ENCODE measurements at regions not wholly inside any gene's neighbourhood (a gene's known extent, or its start where the extent isn't known, plus 50 kb on each side); places are given as distances from the start of the nearest gene placed in this dataset.

DNA sequence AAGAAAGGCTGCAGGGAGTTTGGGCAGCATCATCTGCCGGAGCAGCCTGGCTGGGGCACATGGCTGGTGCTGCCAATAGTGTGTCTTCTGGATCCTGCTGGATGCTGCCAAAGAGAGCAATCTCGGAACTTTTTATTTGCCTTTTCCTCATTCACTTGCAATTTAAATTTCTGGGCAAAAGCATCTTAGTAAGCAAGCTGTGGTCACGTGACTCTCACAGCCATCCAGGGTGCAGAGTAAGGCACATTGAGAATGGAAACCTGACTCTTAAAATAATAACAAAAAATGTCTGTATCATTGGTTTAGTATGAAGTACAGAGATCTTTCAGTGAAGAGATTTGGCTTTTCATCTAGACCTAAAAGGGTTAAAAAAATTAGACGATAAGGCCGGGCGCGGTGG, 910.3 kb downstream of the STIM2 start:
- Histone ChIP-seq H3K27ac (ENCODE audit: low read length) (no peak overlapping the region), H3K27me3 (ENCODE audit: low read length) (no peaks in the 10 kb centered on the region), H3K9me2 (replicated peaks; ENCODE audit: insufficient read depth, low read length) (no peaks in the 10 kb centered on the region), H3K4me2 (ENCODE audit: low read depth, low read length, poor library complexity, severe bottlenecking) (no peak overlapping the region), H3K4me3 (ENCODE audit: low read length) (no peak overlapping the region), H3K9ac (ENCODE audit: low read length) (no peak overlapping the region), H4K20me1 (ENCODE audit: insufficient read depth, low read depth, low read length) (no peaks in the 10 kb centered on the region), H3K79me2 (ENCODE audit: low read length) (no peaks in the 10 kb centered on the region), H3K4me1 (ENCODE audit: low read length) (no peaks in the 10 kb centered on the region), H3K9me3 (ENCODE audit: low read length) (peaks cover 11% of the 10 kb centered on the region), H2AFZ (ENCODE audit: low read length) (no peak overlapping the region), H3K36me3 (ENCODE audit: insufficient read depth, low read length) (no peaks in the 10 kb centered on the region)
- no peak for DNase-seq

DNA sequence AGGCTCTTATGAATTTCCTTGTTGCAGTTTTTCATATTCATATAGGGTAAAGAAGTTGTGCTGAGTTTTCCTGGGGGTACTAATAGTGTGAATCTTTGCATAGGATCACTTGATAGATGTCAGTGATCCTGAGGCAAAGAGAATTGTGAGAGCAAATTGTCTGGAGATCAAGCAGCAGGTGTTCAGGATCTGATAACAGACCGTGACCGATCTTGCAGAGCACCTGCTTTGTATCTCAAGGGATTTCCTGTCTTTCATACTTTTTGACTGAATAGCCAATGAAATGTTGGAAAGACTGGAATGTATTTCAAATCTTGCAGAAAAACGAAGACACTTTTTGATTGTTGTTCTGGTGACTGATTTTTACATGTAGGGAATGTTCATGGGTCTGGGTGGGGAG, 914.5 kb downstream of the STIM2 start:
- H3K4me3 ChIP-seq (ENCODE audit: low read length): no peak overlapping the region
- peaks cover 13% of the 10 kb centered on the region for H3K9me3 ChIP-seq (ENCODE audit: low read length)
- DNase-seq: no peak
- no peak overlapping the region for H3K4me2 ChIP-seq (ENCODE audit: low read depth, low read length, poor library complexity, severe bottlenecking)
- H4K20me1 ChIP-seq (ENCODE audit: insufficient read depth, low read depth, low read length): no peaks in the 10 kb centered on the region
- no peak overlapping the region for H3K9ac ChIP-seq (ENCODE audit: low read length)
- H3K9me2 ChIP-seq (replicated peaks; ENCODE audit: insufficient read depth, low read length): no peaks in the 10 kb centered on the region
- H3K4me1 ChIP-seq (ENCODE audit: low read length): no peaks in the 10 kb centered on the region
- H3K27ac ChIP-seq (ENCODE audit: low read length): no peak overlapping the region
- H3K79me2 ChIP-seq (ENCODE audit: low read length): no peaks in the 10 kb centered on the region
- H2AFZ ChIP-seq (ENCODE audit: low read length): no peak overlapping the region
- no peaks in the 10 kb centered on the region for H3K36me3 ChIP-seq (ENCODE audit: insufficient read depth, low read length)
- H3K27me3 ChIP-seq (ENCODE audit: low read length): no peaks in the 10 kb centered on the region

DNA sequence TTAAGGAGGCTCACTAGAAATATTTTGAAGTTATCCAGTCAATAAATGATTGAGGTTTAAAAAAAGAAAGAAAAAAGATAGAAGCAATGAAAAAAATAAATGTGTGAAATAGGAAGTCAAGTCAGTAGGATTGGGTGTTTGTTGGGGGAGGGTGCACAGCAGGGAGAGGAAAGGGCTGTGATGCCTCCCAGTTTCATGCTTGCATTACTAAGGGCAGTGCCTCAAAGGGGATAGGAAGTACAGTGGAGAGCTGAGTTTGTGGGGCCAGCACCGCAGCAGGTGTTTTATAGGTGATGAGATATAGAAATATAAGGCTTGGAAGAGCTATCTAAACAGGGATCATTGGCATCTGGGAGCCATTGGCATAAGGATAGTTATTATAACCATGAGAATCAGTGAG, 919.2 kb downstream of the STIM2 start:
- no peaks in the 10 kb centered on the region for H3K4me1 ChIP-seq (ENCODE audit: low read length)
- no peaks in the 10 kb centered on the region for H3K79me2 ChIP-seq (ENCODE audit: low read length)
- H3K27me3 ChIP-seq (ENCODE audit: low read length): no peaks in the 10 kb centered on the region

DNA sequence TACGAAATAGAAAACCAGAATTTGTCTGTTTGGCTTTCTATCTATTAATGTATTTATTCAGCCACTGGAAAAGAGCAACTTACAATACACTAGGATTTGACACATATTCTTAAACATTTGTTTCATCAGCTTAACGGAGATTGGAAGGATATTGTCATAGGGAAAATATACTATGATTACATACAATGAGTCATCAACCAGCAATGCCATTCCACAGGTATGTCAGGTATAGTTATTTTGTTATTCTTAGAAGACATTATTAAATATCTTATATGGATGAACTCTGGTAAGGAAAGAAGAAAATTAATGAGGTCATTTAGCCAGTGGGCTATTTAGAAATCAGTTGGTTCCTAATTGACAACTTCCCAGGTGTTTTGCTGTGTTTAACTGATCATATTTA, 926.6 kb downstream of the STIM2 start:
- Histone ChIP-seq H3K4me2 (ENCODE audit: low read depth, low read length, poor library complexity, severe bottlenecking) (no peak overlapping the region), H4K20me1 (ENCODE audit: insufficient read depth, low read depth, low read length) (no peaks in the 10 kb centered on the region), H3K27ac (ENCODE audit: low read length) (no peak overlapping the region), H3K4me1 (ENCODE audit: low read length) (no peaks in the 10 kb centered on the region), H3K4me3 (ENCODE audit: low read length) (no peak overlapping the region), H3K9ac (ENCODE audit: low read length) (no peak overlapping the region), H3K79me2 (ENCODE audit: low read length) (no peaks in the 10 kb centered on the region), H2AFZ (ENCODE audit: low read length) (no peak overlapping the region), H3K9me3 (ENCODE audit: low read length) (peaks cover 5% of the 10 kb centered on the region; the same call in 1 of the 2 replicates), H3K36me3 (ENCODE audit: insufficient read depth, low read length) (no peaks in the 10 kb centered on the region), H3K27me3 (ENCODE audit: low read length) (no peaks in the 10 kb centered on the region), H3K9me2 (replicated peaks; ENCODE audit: insufficient read depth, low read length) (no peaks in the 10 kb centered on the region)
- no peak for DNase-seq

More for the DNA sequence above, 919.2 kb downstream of the STIM2 start:
- Histone ChIP-seq H4K20me1 (ENCODE audit: insufficient read depth, low read depth, low read length) (no peaks in the 10 kb centered on the region), H3K9me3 (ENCODE audit: low read length) (peaks cover 5% of the 10 kb centered on the region; the same call in 1 of the 2 replicates), H2AFZ (ENCODE audit: low read length) (no peak overlapping the region), H3K36me3 (ENCODE audit: insufficient read depth, low read length) (no peaks in the 10 kb centered on the region), H3K27ac (ENCODE audit: low read length) (no peak overlapping the region), H3K4me3 (ENCODE audit: low read length) (no peak overlapping the region), H3K9ac (ENCODE audit: low read length) (no peak overlapping the region), H3K4me2 (ENCODE audit: low read depth, low read length, poor library complexity, severe bottlenecking) (no peak overlapping the region), H3K9me2 (replicated peaks; ENCODE audit: insufficient read depth, low read length) (no peaks in the 10 kb centered on the region)
- DNase-seq: no peak

DNA sequence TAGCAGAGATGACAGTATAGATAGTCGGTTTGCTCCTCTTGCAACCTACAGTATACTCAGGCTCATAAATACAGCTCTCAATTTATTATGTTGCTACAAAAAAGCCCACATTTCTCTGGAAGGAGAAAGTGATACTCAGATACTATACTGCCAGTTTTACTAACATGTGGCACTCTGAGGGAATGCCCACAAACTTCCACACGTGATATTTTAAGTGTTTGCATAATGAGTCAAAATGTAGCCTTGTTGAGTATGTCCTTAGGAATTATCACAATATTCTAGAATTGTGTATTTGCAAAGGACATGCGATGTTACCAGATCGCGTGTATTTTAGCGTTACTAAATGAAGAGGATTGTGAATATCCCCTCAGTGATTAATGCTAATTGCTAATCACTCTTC, 929.1 kb downstream of the STIM2 start:
- H4K20me1 ChIP-seq (ENCODE audit: insufficient read depth, low read depth, low read length): no peaks in the 10 kb centered on the region
- peaks cover 20% of the 10 kb centered on the region; the same call in 1 of the 2 replicates for H3K9me3 ChIP-seq (ENCODE audit: low read length)
- H3K27me3 ChIP-seq (ENCODE audit: low read length): no peaks in the 10 kb centered on the region
- no peak for DNase-seq
- H3K27ac ChIP-seq (ENCODE audit: low read length): no peak overlapping the region
- no peaks in the 10 kb centered on the region for H3K4me1 ChIP-seq (ENCODE audit: low read length)
- H3K79me2 ChIP-seq (ENCODE audit: low read length): no peaks in the 10 kb centered on the region
- H3K9ac ChIP-seq (ENCODE audit: low read length): no peak overlapping the region
- no peak overlapping the region for H2AFZ ChIP-seq (ENCODE audit: low read length)
- no peaks in the 10 kb centered on the region; the same call in 1 of the 2 replicates for H3K9me2 ChIP-seq (replicated peaks; ENCODE audit: insufficient read depth, low read length)
- H3K36me3 ChIP-seq (ENCODE audit: insufficient read depth, low read length): no peaks in the 10 kb centered on the region
- H3K4me2 ChIP-seq (ENCODE audit: low read depth, low read length, poor library complexity, severe bottlenecking): no peak overlapping the region
- no peak overlapping the region for H3K4me3 ChIP-seq (ENCODE audit: low read length)

DNA sequence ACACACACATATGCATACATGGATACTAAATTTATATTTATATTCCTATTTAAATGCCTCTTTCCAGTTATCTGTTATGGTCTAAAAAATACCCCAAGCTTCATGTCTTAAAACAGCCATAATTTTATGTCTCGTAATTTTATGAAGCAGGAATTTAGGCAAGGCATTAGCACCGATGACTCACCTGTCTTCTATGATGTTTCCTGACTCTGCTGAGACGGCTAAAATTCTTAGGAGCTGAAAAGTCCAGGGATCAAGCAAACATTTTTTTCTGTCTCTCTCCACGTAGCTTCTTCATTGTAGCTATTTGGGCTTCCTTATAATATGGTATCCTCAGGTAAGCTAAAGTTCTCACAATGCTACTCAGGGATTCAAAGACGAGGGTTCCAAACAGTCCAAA, 930.3 kb downstream of the STIM2 start:
- no peaks in the 10 kb centered on the region for H4K20me1 ChIP-seq (ENCODE audit: insufficient read depth, low read depth, low read length)
- no peaks in the 10 kb centered on the region for H3K79me2 ChIP-seq (ENCODE audit: low read length)
- no peak overlapping the region for H3K9ac ChIP-seq (ENCODE audit: low read length)
- no peak overlapping the region for H3K4me3 ChIP-seq (ENCODE audit: low read length)
- no peaks in the 10 kb centered on the region for H3K36me3 ChIP-seq (ENCODE audit: insufficient read depth, low read length)
- no peak overlapping the region for H3K27ac ChIP-seq (ENCODE audit: low read length)
- no peaks in the 10 kb centered on the region for H3K4me1 ChIP-seq (ENCODE audit: low read length)
- H3K9me2 ChIP-seq (replicated peaks; ENCODE audit: insufficient read depth, low read length): no peaks in the 10 kb centered on the region; the same call in 1 of the 2 replicates
- H3K4me2 ChIP-seq (ENCODE audit: low read depth, low read length, poor library complexity, severe bottlenecking): no peak overlapping the region
- no peak for DNase-seq
- H2AFZ ChIP-seq (ENCODE audit: low read length): no peak overlapping the region
- H3K9me3 ChIP-seq (ENCODE audit: low read length): peaks cover 15% of the 10 kb centered on the region; the same call in 1 of the 2 replicates
- H3K27me3 ChIP-seq (ENCODE audit: low read length): no peaks in the 10 kb centered on the region

DNA sequence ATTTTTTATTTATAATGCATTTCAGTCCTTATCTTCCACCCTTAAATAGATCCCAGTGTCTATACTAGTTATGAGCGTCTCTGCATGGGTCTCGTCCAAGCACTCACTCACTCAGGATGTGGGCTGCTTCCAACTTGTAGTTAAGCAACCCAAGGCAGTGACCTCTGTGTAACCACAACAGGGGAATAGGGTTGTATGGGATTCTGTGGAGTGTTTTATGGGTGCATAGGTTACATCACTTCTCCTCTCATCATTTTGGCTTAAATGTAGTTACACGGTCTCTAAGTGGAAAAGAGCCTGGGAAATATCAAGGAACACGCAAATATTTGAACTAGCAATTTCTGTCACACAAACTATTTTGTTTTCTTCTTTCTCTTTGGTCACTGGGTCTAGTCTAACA, 931.0 kb downstream of the STIM2 start:
- H3K36me3 ChIP-seq (ENCODE audit: insufficient read depth, low read length): no peaks in the 10 kb centered on the region
- H3K4me2 ChIP-seq (ENCODE audit: low read depth, low read length, poor library complexity, severe bottlenecking): no peak overlapping the region
- H3K79me2 ChIP-seq (ENCODE audit: low read length): no peaks in the 10 kb centered on the region
- H4K20me1 ChIP-seq (ENCODE audit: insufficient read depth, low read depth, low read length): no peaks in the 10 kb centered on the region
- H3K9me2 ChIP-seq (replicated peaks; ENCODE audit: insufficient read depth, low read length): no peaks in the 10 kb centered on the region; the same call in 1 of the 2 replicates
- no peak overlapping the region for H3K9ac ChIP-seq (ENCODE audit: low read length)
- H3K9me3 ChIP-seq (ENCODE audit: low read length): peaks cover 15% of the 10 kb centered on the region; the same call in 1 of the 2 replicates
- no peak overlapping the region for H3K27ac ChIP-seq (ENCODE audit: low read length)
- no peak overlapping the region for H2AFZ ChIP-seq (ENCODE audit: low read length)
- H3K27me3 ChIP-seq (ENCODE audit: low read length): no peaks in the 10 kb centered on the region
- no peaks in the 10 kb centered on the region for H3K4me1 ChIP-seq (ENCODE audit: low read length)
- no peak overlapping the region for H3K4me3 ChIP-seq (ENCODE audit: low read length)
- no peak for DNase-seq

DNA sequence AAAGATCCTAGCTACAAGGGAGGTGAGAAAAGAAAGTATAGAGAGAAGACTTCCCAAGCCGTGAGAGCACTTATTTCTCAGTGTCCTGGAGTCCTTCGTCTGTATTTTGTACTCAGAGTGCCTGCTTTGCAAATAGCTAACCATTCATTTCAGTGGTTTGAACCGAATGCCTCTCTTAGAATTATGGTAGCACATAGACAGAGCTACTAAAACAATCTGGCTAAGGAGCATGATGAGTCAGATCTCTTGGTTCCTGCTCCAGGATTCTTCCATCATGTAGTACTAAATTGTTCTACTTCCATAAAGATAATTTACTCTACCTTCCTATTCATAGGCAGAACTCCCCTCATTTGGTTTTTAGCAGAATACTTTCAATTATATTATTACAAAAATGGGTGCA, 946.6 kb downstream of the STIM2 start:
- no peaks in the 10 kb centered on the region for H3K27me3 ChIP-seq (ENCODE audit: low read length)
- DNase-seq: no peak
- H3K36me3 ChIP-seq (ENCODE audit: insufficient read depth, low read length): no peaks in the 10 kb centered on the region
- peaks cover 12% of the 10 kb centered on the region for H3K9me3 ChIP-seq (ENCODE audit: low read length)
- no peaks in the 10 kb centered on the region for H3K79me2 ChIP-seq (ENCODE audit: low read length)
- H2AFZ ChIP-seq (ENCODE audit: low read length): no peak overlapping the region
- no peak overlapping the region for H3K9ac ChIP-seq (ENCODE audit: low read length)
- no peak overlapping the region for H3K4me2 ChIP-seq (ENCODE audit: low read depth, low read length, poor library complexity, severe bottlenecking)
- H4K20me1 ChIP-seq (ENCODE audit: insufficient read depth, low read depth, low read length): no peaks in the 10 kb centered on the region
- H3K9me2 ChIP-seq (replicated peaks; ENCODE audit: insufficient read depth, low read length): no peaks in the 10 kb centered on the region
- H3K27ac ChIP-seq (ENCODE audit: low read length): no peak overlapping the region
- no peaks in the 10 kb centered on the region for H3K4me1 ChIP-seq (ENCODE audit: low read length)
- H3K4me3 ChIP-seq (ENCODE audit: low read length): no peak overlapping the region

DNA sequence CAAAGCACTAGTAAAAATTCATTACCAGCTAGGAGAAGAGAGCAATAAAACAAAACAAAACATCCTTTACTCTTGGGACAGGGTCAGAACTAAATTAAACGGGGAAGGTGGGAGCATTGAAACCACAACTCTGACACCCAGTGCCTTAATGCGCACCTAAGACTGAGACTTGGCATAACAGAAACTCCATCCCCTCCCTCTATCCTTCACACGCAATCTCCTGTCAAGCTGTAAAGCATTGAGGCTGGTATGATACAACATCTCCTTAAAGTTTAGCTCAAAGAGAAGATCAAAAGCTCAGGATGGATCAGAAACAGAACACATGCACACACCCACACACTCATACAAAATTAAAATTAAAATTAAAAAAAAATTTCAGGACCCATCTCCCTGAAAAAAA, 951.3 kb downstream of the STIM2 start:
- Histone ChIP-seq H3K4me2 (ENCODE audit: low read depth, low read length, poor library complexity, severe bottlenecking) (no peak overlapping the region), H3K9me2 (replicated peaks; ENCODE audit: insufficient read depth, low read length) (no peaks in the 10 kb centered on the region), H3K27ac (ENCODE audit: low read length) (no peak overlapping the region), H3K27me3 (ENCODE audit: low read length) (no peaks in the 10 kb centered on the region), H2AFZ (ENCODE audit: low read length) (no peak overlapping the region), H3K4me3 (ENCODE audit: low read length) (no peak overlapping the region), H4K20me1 (ENCODE audit: insufficient read depth, low read depth, low read length) (no peaks in the 10 kb centered on the region), H3K9me3 (ENCODE audit: low read length) (peaks cover 15% of the 10 kb centered on the region), H3K36me3 (ENCODE audit: insufficient read depth, low read length) (no peaks in the 10 kb centered on the region), H3K9ac (ENCODE audit: low read length) (no peak overlapping the region), H3K4me1 (ENCODE audit: low read length) (no peaks in the 10 kb centered on the region), H3K79me2 (ENCODE audit: low read length) (no peaks in the 10 kb centered on the region)
- DNase-seq: no peak

Data from Karpas-422 (cell line).